Lower lobe of right lung (tissue), 2 donors: ENCODE measurements at regions not wholly inside any gene's neighbourhood (a gene's known extent, or its start where the extent isn't known, plus 50 kb on each side); places are given as distances from the start of the nearest gene placed in this dataset.
"Not testable (repeated sequence)": the region's sequence is repeated elsewhere in the genome, so short reads cannot be mapped to it uniquely, and the experiment has no call there.

Source experiments
- ATAC-seq, 2 donors: fragments of 200-7000 bp; cut with Tn5 transposase; one replicate each; pipeline ENCODE4 v1.9.1; 2020 to 2022; ENCODE audit warnings: mild to moderate bottlenecking in 2 of 2, moderate library complexity in 2 of 2
- DNase-seq: peaks from one replicate; pipeline ENCODE4 v3.0.0-alpha.2; 2020
- H3K27ac ChIP-seq: fragments of 200-600 bp; one replicate; pipeline ENCODE4 v1.8.0; 2022
- H3K27me3 ChIP-seq: fragments of 200-600 bp; one replicate; pipeline ENCODE4 v1.8.0; 2022; ENCODE audit warnings: low read depth
- H3K36me3 ChIP-seq: fragments of 200-600 bp; one replicate; pipeline ENCODE4 v1.8.0; 2022; ENCODE audit warnings: mild to moderate bottlenecking
- H3K4me1 ChIP-seq: fragments of 200-600 bp; one replicate; pipeline ENCODE4 v1.8.0; 2022
- H3K4me3 ChIP-seq: fragments of 200-600 bp; one replicate; pipeline ENCODE4 v1.8.0; 2022; ENCODE audit warnings: mild to moderate bottlenecking
- H3K9me3 ChIP-seq: fragments of 200-600 bp; one replicate; pipeline ENCODE4 v1.8.0; 2022
- CTCF ChIP-seq: fragments of 200-600 bp; IDR thresholded peaks from one replicate; pipeline ENCODE4 v1.8.0; 2022; ENCODE audit warnings: antibody characterized with exemption, mild to moderate bottlenecking
- intact Hi-C: fragments of 100-400 bp; cut with DNase I; formaldehyde crosslinking; loops from one replicate; pipeline ENCODE4 v1.11.0; 2022
- donor health status: DM: no; HTN: yes; CAD: no; lungs with severe emphysema.

GRCh38 chrX:6961286-6962005 lies 186.1 kb upstream of the STS start:
- no peak overlapping the region for H3K4me3 ChIP-seq
- H3K27me3 ChIP-seq, result no peaks in the 10 kb centered on the region
- no peaks in the 10 kb centered on the region for H3K4me1 ChIP-seq
- DNase-seq (no peak), ATAC-seq (no peak)
- no peak overlapping the region for H3K27ac ChIP-seq
- H3K36me3 ChIP-seq, result no peaks in the 10 kb centered on the region
- intact Hi-C loops, result no loop called here
- H3K9me3 ChIP-seq, result no peaks in the 10 kb centered on the region
- no peak for TF ChIP-seq CTCF

GRCh38 chrX:6959006-6959405 lies 188.5 kb upstream of the STS start:
- Histone ChIP-seq H3K9me3 (no peaks in the 10 kb centered on the region), H3K27ac (no peak overlapping the region), H3K4me3 (no peak overlapping the region), H3K27me3 (no peaks in the 10 kb centered on the region), H3K36me3 (no peaks in the 10 kb centered on the region), H3K4me1 (no peaks in the 10 kb centered on the region)
- DNase-seq (no peak), ATAC-seq (no peak)
- intact Hi-C loops, result no loop called here
- no peak for TF ChIP-seq CTCF

GRCh38 chrX:6954836-6955235 lies 192.7 kb upstream of the STS start:
- intact Hi-C loops, result no loop called here
- no peak overlapping the region for H3K4me3 ChIP-seq
- H3K4me1 ChIP-seq, result no peaks in the 10 kb centered on the region
- no peaks in the 10 kb centered on the region for H3K27me3 ChIP-seq
- H3K27ac ChIP-seq, result no peak overlapping the region
- ATAC-seq, result no peak
- H3K36me3 ChIP-seq, result no peaks in the 10 kb centered on the region
- no peak for DNase-seq
- no peak for TF ChIP-seq CTCF
- no peaks in the 10 kb centered on the region for H3K9me3 ChIP-seq

GRCh38 chrX:6946168-6946567 lies 201.3 kb upstream of the STS start:
- no peak overlapping the region for H3K4me3 ChIP-seq
- intact Hi-C loops, result no loop called here
- ATAC-seq (no peak), DNase-seq (no peak)
- H3K4me1 ChIP-seq, result no peaks in the 10 kb centered on the region
- no peak overlapping the region for H3K27ac ChIP-seq
- no peak for TF ChIP-seq CTCF
- no peaks in the 10 kb centered on the region for H3K9me3 ChIP-seq
- no peaks in the 10 kb centered on the region for H3K36me3 ChIP-seq
- H3K27me3 ChIP-seq, result no peaks in the 10 kb centered on the region

GRCh38 chrX:6941041-6941440 lies 206.5 kb upstream of the STS start:
- TF ChIP-seq CTCF, result no peak
- no peak for ATAC-seq
- intact Hi-C loops, result no loop called here
- H3K9me3 ChIP-seq, result no peaks in the 10 kb centered on the region
- H3K4me3 ChIP-seq, result no peak overlapping the region
- H3K4me1 ChIP-seq, result no peaks in the 10 kb centered on the region
- DNase-seq, result no peak
- no peaks in the 10 kb centered on the region for H3K27me3 ChIP-seq
- H3K27ac ChIP-seq, result no peak overlapping the region
- H3K36me3 ChIP-seq, result no peaks in the 10 kb centered on the region

- ATAC-seq, H3K36me3 ChIP-seq, H3K4me3 ChIP-seq, H3K27me3 ChIP-seq, H3K9me3 ChIP-seq, H3K27ac ChIP-seq, DNase-seq, intact Hi-C loops, H3K4me1 ChIP-seq: not testable (repeated sequence)
Observed at GRCh38 chrX:6932942-6933341, 214.6 kb upstream of the STS start.
